ENCODE measurements at regions not wholly inside any gene's neighbourhood (a gene's known extent, or its start where the extent isn't known, plus 50 kb on each side); places are given as distances from the start of the nearest gene placed in this dataset.

DNA sequence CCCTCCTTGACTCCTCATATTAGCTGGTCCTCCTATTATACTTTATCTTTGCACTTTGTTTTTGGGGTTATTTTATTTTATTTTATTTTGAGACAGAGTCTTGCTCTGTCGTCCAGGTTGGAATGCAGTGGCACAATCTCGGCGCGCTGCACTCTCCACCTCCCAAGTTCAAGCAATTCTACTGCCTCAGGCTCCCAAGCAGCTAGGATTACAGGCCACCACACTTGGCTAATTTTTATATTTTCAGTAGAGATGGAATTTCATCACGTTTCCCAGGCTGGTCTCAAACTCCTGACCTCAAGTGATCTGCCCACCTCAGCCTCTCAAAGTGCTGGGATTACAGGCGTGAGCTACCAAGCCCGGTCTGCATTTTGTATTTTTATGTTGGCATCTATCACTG is 126.7 kb downstream of the FOXB1 start:
- ChIA-PET CTCF (interaction anchor here (0.8 kb wide), 1 partner anchor 406 kb away, joined by 4 read pairs; no protein-coding TSS in a partner anchor), POLR2A (no interaction called here)
- no peak overlapping the region for H3K27ac ChIP-seq
- TF ChIP-seq BHLHE40 (IDR thresholded peaks at IDR 0.05; ENCODE audit: low read depth, low read length) (no peak), NFE2L2 (conservative IDR thresholded peaks at IDR 0.05; ENCODE audit: low read length) (no peak), HOXA7 (CRISPR knock-in tag; IDR thresholded peaks at IDR 0.05) (no peak), RCOR1 (IDR thresholded peaks at IDR 0.05; ENCODE audit: low read depth, low read length) (no peak), MYC (IDR thresholded peaks at IDR 0.05; ENCODE audit: borderline replicate concordance, low read length) (no peak), RAD21 (conservative IDR thresholded peaks at IDR 0.05 in 1 of 2, IDR thresholded peaks at IDR 0.05 in 1 of 2) (no peak), EHMT2 (IDR thresholded peaks at IDR 0.05; ENCODE audit: low read depth) (no peak), NR3C1 (IDR thresholded peaks at IDR 0.05) (no peak), TFCP2L1 (CRISPR knock-in tag; IDR thresholded peaks at IDR 0.05) (no peak)
- TF ChIP-seq, protein P1, sequence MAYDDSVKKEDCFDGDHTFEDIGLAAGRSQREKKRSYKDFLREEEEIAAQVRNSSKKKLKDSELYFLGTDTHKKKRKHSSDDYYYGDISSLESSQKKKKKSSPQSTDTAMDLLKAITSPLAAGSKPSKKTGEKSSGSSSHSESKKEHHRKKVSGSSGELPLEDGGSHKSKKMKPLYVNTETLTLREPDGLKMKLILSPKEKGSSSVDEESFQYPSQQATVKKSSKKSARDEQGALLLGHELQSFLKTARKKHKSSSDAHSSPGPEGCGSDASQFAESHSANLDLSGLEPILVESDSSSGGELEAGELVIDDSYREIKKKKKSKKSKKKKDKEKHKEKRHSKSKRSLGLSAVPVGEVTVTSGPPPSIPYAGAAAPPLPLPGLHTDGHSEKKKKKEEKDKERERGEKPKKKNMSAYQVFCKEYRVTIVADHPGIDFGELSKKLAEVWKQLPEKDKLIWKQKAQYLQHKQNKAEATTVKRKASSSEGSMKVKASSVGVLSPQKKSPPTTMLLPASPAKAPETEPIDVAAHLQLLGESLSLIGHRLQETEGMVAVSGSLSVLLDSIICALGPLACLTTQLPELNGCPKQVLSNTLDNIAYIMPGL (CRISPR knock-in tag; IDR thresholded peaks at IDR 0.05; ENCODE audit: borderline replicate concordance): no peak
- TF ChIP-seq, protein P2, sequence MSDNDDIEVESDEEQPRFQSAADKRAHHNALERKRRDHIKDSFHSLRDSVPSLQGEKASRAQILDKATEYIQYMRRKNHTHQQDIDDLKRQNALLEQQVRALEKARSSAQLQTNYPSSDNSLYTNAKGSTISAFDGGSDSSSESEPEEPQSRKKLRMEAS (IDR thresholded peaks at IDR 0.05): no peak
- FAIRE-seq (no peak), DNase-seq (ENCODE audit: low read depth in 1 of 2, low spot score in 1 of 2) (no peak), ATAC-seq (no peak)
- H3K4me3 ChIP-seq: no peak overlapping the region
- H3K4me1 ChIP-seq: no peaks in the 10 kb centered on the region
- no peaks in the 10 kb centered on the region for H3K9me3 ChIP-seq
- 59% methylated on average over 7 of the region's 7 CpGs for WGBS (ENCODE audit: missing lambda C conversion rate)
- H3K4me2 ChIP-seq: no peak overlapping the region

DNA sequence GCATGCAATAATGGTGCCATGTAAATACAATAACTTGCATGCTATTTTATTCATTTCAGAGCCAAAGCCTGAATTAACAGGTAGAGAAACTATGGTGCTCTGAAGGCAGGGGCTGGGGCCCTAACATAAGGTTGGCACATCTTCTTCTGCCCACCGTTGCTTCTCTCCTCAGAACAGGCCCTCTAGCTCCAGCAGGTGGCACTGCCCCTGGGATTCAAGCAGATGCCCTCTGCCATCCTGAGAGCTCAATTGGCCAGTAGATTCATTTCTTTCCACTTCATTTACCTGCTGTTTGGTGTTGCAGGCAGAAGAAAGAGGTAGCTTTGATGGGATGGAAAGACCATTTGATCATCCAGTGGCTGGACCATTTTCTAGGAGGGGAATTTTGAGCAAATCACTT is 130.5 kb downstream of the FOXB1 start:
- no peaks in the 10 kb centered on the region for H3K9me3 ChIP-seq
- POLR2A ChIA-PET: no interaction called here
- H3K4me2 ChIP-seq: no peak overlapping the region
- CTCF ChIA-PET: interaction anchor here (0.5 to 1.6 kb wide), 11 partner anchors 9 to 387 kb away, joined by 3 to 9 read pairs (median 3); partner anchors contain the start of gene FOXB1
- no peak overlapping the region for H3K4me3 ChIP-seq
- no peak for FAIRE-seq
- TF ChIP-seq CEBPB (IDR thresholded peaks at IDR 0.05) (no peak), JUNB (IDR thresholded peaks at IDR 0.05) (no peak), EHMT2 (IDR thresholded peaks at IDR 0.05; ENCODE audit: low read depth) (no peak), HEYL (CRISPR knock-in tag; IDR thresholded peaks at IDR 0.05) (no peak), SMC3 (IDR thresholded peaks at IDR 0.05) (peak; percentile 37; the same call in 2 of the 3 replicates), NFE2L2 (conservative IDR thresholded peaks at IDR 0.05; ENCODE audit: low read length) (no peak), KDM5A (IDR thresholded peaks at IDR 0.05) (no peak), EHF (CRISPR knock-in tag; IDR thresholded peaks at IDR 0.05) (no peak), RFX5 (IDR thresholded peaks at IDR 0.05) (no peak), EP300 (IDR thresholded peaks at IDR 0.05) (no peak), CHD4 (IDR thresholded peaks at IDR 0.05; ENCODE audit: borderline replicate concordance) (no peak), FOXS1 (CRISPR knock-in tag; IDR thresholded peaks at IDR 0.05) (no peak), ZC3H11A (IDR thresholded peaks at IDR 0.05) (no peak), ZFP36 (IDR thresholded peaks at IDR 0.05; ENCODE audit: borderline replicate concordance, partially characterized antibody) (no peak), BHLHE40 (IDR thresholded peaks at IDR 0.05; ENCODE audit: low read depth, low read length) (no peak), NR3C1 (IDR thresholded peaks at IDR 0.05) (no peak), RAD21 (conservative IDR thresholded peaks at IDR 0.05 in 1 of 2, IDR thresholded peaks at IDR 0.05 in 1 of 2) (peak in 1 of 2 experiments; percentile 22; a peak in 1 of 5 replicates), HOXA7 (CRISPR knock-in tag; IDR thresholded peaks at IDR 0.05) (no peak), MAFK (IDR thresholded peaks at IDR 0.05; ENCODE audit: partially characterized antibody) (no peak), RARB (CRISPR knock-in tag; IDR thresholded peaks at IDR 0.05) (no peak), ZNF302 (CRISPR knock-in tag; IDR thresholded peaks at IDR 0.05) (no peak)
- TF ChIP-seq, protein P3, sequence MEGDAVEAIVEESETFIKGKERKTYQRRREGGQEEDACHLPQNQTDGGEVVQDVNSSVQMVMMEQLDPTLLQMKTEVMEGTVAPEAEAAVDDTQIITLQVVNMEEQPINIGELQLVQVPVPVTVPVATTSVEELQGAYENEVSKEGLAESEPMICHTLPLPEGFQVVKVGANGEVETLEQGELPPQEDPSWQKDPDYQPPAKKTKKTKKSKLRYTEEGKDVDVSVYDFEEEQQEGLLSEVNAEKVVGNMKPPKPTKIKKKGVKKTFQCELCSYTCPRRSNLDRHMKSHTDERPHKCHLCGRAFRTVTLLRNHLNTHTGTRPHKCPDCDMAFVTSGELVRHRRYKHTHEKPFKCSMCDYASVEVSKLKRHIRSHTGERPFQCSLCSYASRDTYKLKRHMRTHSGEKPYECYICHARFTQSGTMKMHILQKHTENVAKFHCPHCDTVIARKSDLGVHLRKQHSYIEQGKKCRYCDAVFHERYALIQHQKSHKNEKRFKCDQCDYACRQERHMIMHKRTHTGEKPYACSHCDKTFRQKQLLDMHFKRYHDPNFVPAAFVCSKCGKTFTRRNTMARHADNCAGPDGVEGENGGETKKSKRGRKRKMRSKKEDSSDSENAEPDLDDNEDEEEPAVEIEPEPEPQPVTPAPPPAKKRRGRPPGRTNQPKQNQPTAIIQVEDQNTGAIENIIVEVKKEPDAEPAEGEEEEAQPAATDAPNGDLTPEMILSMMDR (IDR thresholded peaks at IDR 0.05): peak; percentile 38
- TF ChIP-seq, protein P4, sequence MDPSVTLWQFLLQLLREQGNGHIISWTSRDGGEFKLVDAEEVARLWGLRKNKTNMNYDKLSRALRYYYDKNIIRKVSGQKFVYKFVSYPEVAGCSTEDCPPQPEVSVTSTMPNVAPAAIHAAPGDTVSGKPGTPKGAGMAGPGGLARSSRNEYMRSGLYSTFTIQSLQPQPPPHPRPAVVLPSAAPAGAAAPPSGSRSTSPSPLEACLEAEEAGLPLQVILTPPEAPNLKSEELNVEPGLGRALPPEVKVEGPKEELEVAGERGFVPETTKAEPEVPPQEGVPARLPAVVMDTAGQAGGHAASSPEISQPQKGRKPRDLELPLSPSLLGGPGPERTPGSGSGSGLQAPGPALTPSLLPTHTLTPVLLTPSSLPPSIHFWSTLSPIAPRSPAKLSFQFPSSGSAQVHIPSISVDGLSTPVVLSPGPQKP (IDR thresholded peaks at IDR 0.05; ENCODE audit: low read depth, low read length): no peak
- TF ChIP-seq, protein P5, sequence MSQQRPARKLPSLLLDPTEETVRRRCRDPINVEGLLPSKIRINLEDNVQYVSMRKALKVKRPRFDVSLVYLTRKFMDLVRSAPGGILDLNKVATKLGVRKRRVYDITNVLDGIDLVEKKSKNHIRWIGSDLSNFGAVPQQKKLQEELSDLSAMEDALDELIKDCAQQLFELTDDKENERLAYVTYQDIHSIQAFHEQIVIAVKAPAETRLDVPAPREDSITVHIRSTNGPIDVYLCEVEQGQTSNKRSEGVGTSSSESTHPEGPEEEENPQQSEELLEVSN (IDR thresholded peaks at IDR 0.05; ENCODE audit: borderline replicate concordance, low read depth): no peak
- TF ChIP-seq, protein P6, sequence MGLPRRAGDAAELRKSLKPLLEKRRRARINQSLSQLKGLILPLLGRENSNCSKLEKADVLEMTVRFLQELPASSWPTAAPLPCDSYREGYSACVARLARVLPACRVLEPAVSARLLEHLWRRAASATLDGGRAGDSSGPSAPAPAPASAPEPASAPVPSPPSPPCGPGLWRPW (IDR thresholded peaks at IDR 0.05): no peak
- TF ChIP-seq, protein P7, sequence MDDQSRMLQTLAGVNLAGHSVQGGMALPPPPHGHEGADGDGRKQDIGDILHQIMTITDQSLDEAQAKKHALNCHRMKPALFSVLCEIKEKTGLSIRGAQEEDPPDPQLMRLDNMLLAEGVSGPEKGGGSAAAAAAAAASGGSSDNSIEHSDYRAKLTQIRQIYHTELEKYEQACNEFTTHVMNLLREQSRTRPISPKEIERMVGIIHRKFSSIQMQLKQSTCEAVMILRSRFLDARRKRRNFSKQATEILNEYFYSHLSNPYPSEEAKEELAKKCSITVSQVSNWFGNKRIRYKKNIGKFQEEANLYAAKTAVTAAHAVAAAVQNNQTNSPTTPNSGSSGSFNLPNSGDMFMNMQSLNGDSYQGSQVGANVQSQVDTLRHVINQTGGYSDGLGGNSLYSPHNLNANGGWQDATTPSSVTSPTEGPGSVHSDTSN (IDR thresholded peaks at IDR 0.05): no peak
- peak; percentile 25 to 31 for DNase-seq (ENCODE audit: low read depth in 1 of 2, low spot score in 1 of 2)
- H3K27ac ChIP-seq: no peak overlapping the region
- peak; percentile 67 to 87; a peak in 4 of 6 replicates for ATAC-seq
- no peaks in the 10 kb centered on the region for H3K4me1 ChIP-seq
- WGBS (ENCODE audit: missing lambda C conversion rate): 0% methylated on average over 1 of the region's 1 CpG

Data from A549 (cell line).